ENCODE measurements at regions not wholly inside any gene's neighbourhood (a gene's known extent, or its start where the extent isn't known, plus 50 kb on each side); places are given as distances from the start of the nearest gene placed in this dataset.

DNA sequence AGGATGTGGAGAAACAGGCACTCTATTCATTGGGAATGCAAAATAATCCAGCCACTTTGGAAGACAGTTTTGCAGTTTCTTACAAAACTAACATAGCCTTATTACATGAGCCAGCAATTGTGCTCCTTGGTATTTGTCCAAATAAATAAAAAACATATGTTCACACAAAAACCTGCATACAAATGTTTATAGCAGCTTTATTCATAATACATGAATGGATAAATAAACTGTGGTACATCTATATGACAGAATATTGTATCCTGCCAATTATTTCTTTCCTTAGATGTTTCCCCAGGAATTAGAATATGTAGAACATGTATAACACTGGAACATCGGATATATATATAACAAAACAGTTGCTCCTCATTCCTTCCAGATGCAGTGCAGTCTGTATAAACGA is 57.7 kb upstream of the VEGFC start:
- Histone ChIP-seq H4K20me1 (ENCODE audit: insufficient read depth, poor library complexity, severe bottlenecking) (no peaks in the 10 kb centered on the region), H3K27me3 (no peaks in the 10 kb centered on the region), H3K9me2 (replicated peaks; ENCODE audit: insufficient read depth) (no peaks in the 10 kb centered on the region), H2AFZ (no peak overlapping the region), H3K36me3 (replicated peaks; ENCODE audit: insufficient read depth, low read depth) (no peaks in the 10 kb centered on the region), H3K4me1 (ENCODE audit: insufficient read depth) (no peaks in the 10 kb centered on the region), H3K79me2 (no peaks in the 10 kb centered on the region), H3K4me2 (no peak overlapping the region), H3K9me3 (ENCODE audit: low read depth) (no peaks in the 10 kb centered on the region), H3K27ac (no peak overlapping the region), H3K4me3 (no peak overlapping the region)
- 68% methylated on average over 2 of the region's 2 CpGs for WGBS (ENCODE audit: low lambda C conversion rate, missing lambda C conversion rate)
- TF ChIP-seq EZH2phosphoT487 (IDR thresholded peaks at IDR 0.05; ENCODE audit: low read depth, severe bottlenecking, unreplicated experiment) (no peak), EZH2 (IDR thresholded peaks at IDR 0.05; ENCODE audit: borderline replicate concordance) (no peak)
- TF ChIP-seq, protein P1, sequence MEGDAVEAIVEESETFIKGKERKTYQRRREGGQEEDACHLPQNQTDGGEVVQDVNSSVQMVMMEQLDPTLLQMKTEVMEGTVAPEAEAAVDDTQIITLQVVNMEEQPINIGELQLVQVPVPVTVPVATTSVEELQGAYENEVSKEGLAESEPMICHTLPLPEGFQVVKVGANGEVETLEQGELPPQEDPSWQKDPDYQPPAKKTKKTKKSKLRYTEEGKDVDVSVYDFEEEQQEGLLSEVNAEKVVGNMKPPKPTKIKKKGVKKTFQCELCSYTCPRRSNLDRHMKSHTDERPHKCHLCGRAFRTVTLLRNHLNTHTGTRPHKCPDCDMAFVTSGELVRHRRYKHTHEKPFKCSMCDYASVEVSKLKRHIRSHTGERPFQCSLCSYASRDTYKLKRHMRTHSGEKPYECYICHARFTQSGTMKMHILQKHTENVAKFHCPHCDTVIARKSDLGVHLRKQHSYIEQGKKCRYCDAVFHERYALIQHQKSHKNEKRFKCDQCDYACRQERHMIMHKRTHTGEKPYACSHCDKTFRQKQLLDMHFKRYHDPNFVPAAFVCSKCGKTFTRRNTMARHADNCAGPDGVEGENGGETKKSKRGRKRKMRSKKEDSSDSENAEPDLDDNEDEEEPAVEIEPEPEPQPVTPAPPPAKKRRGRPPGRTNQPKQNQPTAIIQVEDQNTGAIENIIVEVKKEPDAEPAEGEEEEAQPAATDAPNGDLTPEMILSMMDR (IDR thresholded peaks at IDR 0.05; ENCODE audit: poor library complexity): no peak
- no peak for DNase-seq (ENCODE audit: low spot score)

- no peaks in the 10 kb centered on the region for H3K9me2 ChIP-seq (replicated peaks; ENCODE audit: insufficient read depth)
- H3K36me3 ChIP-seq (replicated peaks; ENCODE audit: insufficient read depth, low read depth): no peaks in the 10 kb centered on the region
- H3K4me2 ChIP-seq: no peak overlapping the region
- H3K4me3 ChIP-seq: no peak overlapping the region
- no peaks in the 10 kb centered on the region for H3K27me3 ChIP-seq
- no peak for DNase-seq (ENCODE audit: low spot score)
- H3K4me1 ChIP-seq (ENCODE audit: insufficient read depth): no peaks in the 10 kb centered on the region
- H3K27ac ChIP-seq: no peak overlapping the region
- H3K9me3 ChIP-seq (ENCODE audit: low read depth): no peaks in the 10 kb centered on the region
- 65% methylated on average over 2 of the region's 2 CpGs for WGBS (ENCODE audit: low lambda C conversion rate, missing lambda C conversion rate)
- H3K79me2 ChIP-seq: no peaks in the 10 kb centered on the region
- H2AFZ ChIP-seq: no peak overlapping the region
- no peaks in the 10 kb centered on the region for H4K20me1 ChIP-seq (ENCODE audit: insufficient read depth, poor library complexity, severe bottlenecking)
- no peak for TF ChIP-seq EZH2phosphoT487 (IDR thresholded peaks at IDR 0.05; ENCODE audit: low read depth, severe bottlenecking, unreplicated experiment)
- no peak for TF ChIP-seq EZH2 (IDR thresholded peaks at IDR 0.05; ENCODE audit: borderline replicate concordance)
- TF ChIP-seq, protein P1 (IDR thresholded peaks at IDR 0.05; ENCODE audit: poor library complexity): no peak
Observed at GRCh38 chr4:176856421-176856820, 63.7 kb upstream of the VEGFC start.

DNA sequence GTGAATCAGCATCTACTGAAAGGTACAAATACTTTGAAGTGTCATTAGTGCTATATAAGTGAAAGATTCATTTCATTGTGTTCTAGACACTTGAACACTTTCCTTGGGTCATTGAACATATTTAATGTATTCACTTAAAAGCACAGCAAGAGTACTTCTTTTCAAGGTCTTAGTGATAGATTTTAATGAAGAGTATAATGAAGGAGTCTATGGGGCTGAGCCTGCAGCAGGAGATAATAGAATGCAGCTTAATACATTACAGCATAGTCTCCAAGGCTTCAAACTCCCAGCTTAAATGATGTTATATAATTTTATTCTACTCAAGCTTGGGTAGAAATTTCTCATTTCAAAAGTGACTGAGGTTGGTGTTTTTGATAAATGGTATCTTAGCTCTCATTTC is 66.1 kb upstream of the VEGFC start:
- TF ChIP-seq, protein P1 (IDR thresholded peaks at IDR 0.05; ENCODE audit: poor library complexity): no peak
- TF ChIP-seq EZH2 (IDR thresholded peaks at IDR 0.05; ENCODE audit: borderline replicate concordance) (no peak), EZH2phosphoT487 (IDR thresholded peaks at IDR 0.05; ENCODE audit: low read depth, severe bottlenecking, unreplicated experiment) (no peak)
- H3K4me2 ChIP-seq: no peak overlapping the region
- no peaks in the 10 kb centered on the region for H3K36me3 ChIP-seq (replicated peaks; ENCODE audit: insufficient read depth, low read depth)
- no peak for DNase-seq (ENCODE audit: low spot score)
- H3K9me2 ChIP-seq (replicated peaks; ENCODE audit: insufficient read depth): no peaks in the 10 kb centered on the region
- H3K4me1 ChIP-seq (ENCODE audit: insufficient read depth): no peaks in the 10 kb centered on the region
- no peak overlapping the region for H3K4me3 ChIP-seq
- H3K79me2 ChIP-seq: no peaks in the 10 kb centered on the region
- no peak overlapping the region for H3K27ac ChIP-seq
- H3K27me3 ChIP-seq: no peaks in the 10 kb centered on the region
- H2AFZ ChIP-seq: no peak overlapping the region
- H3K9me3 ChIP-seq (ENCODE audit: low read depth): no peaks in the 10 kb centered on the region
- H4K20me1 ChIP-seq (ENCODE audit: insufficient read depth, poor library complexity, severe bottlenecking): no peaks in the 10 kb centered on the region

DNA sequence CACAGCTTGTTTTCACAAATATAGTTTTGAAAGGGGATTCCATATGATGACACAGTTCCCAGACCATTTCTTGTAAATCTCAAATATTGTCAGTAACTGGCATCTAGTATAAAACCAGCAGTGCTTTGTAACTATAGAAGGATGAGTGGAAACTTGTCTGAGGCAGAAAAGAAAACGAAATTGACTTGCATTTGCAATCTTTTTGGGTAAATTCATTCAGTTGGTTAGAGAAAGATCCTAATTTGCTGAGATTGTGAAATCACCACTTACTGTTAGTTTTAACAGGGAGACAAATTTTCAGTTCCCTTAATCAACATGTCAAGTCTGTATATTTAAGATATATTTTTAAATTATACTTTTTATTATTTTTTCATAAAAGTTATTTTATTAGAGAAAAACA is 71.5 kb upstream of the VEGFC start:
- Histone ChIP-seq H3K79me2 (no peaks in the 10 kb centered on the region), H3K9me3 (ENCODE audit: low read depth) (no peaks in the 10 kb centered on the region), H4K20me1 (ENCODE audit: insufficient read depth, poor library complexity, severe bottlenecking) (no peaks in the 10 kb centered on the region), H3K4me1 (ENCODE audit: insufficient read depth) (no peaks in the 10 kb centered on the region), H3K27ac (no peak overlapping the region), H3K36me3 (replicated peaks; ENCODE audit: insufficient read depth, low read depth) (no peaks in the 10 kb centered on the region), H2AFZ (no peak overlapping the region), H3K4me3 (no peak overlapping the region), H3K9me2 (replicated peaks; ENCODE audit: insufficient read depth) (no peaks in the 10 kb centered on the region), H3K27me3 (no peaks in the 10 kb centered on the region), H3K4me2 (no peak overlapping the region)
- no peak for DNase-seq (ENCODE audit: low spot score)
- TF ChIP-seq EZH2phosphoT487 (IDR thresholded peaks at IDR 0.05; ENCODE audit: low read depth, severe bottlenecking, unreplicated experiment): no peak
- WGBS (ENCODE audit: low lambda C conversion rate, missing lambda C conversion rate): 21% methylated on average over 1 of the region's 1 CpG

All from hepatocyte (in vitro differentiated cells).